GM23338 (cell line): ENCODE measurements at regions not wholly inside any gene's neighbourhood (a gene's known extent, or its start where the extent isn't known, plus 50 kb on each side); places are given as distances from the start of the nearest gene placed in this dataset.

Experiments
- ATAC-seq: fragments of 200-7000 bp; cut with Tn5 transposase; 3 replicates; pipeline ENCODE4 v1.9.1; 2020
- DNase-seq: peaks from one replicate; pipeline ENCODE4 v3.0.0-alpha.2; 2015; ENCODE audit warnings: low spot score
- H2AFZ ChIP-seq: fragments of 200-600 bp; sonication (generic); 2 replicates; pipeline ENCODE4 v1.8.0; 2016; ENCODE audit warnings: antibody characterized with exemption, mild to moderate bottlenecking, moderate library complexity
- H3F3A ChIP-seq: fragments of 200-600 bp; sonication (generic); replicated peaks from 2 replicates; pipeline ENCODE4 v1.8.0; 2017; ENCODE audit warnings: antibody characterized with exemption, mixed run types, low read depth
- H3K27ac ChIP-seq: fragments of 200-600 bp; sonication (generic); 2 replicates; pipeline ENCODE4 v1.6.1; 2016; ENCODE audit warnings: low read depth
- H3K27me3 ChIP-seq: fragments of 200-600 bp; sonication (generic); 2 replicates; pipeline ENCODE4 v1.8.0; 2016; ENCODE audit warnings: mild to moderate bottlenecking, mixed run types, moderate library complexity; ENCODE audit not compliant: insufficient read depth
- H3K36me3 ChIP-seq: fragments of 200-600 bp; sonication (generic); 2 replicates; pipeline ENCODE4 v1.8.0; 2016; ENCODE audit warnings: mild to moderate bottlenecking; ENCODE audit not compliant: insufficient read depth
- H3K4me1 ChIP-seq: fragments of 200-600 bp; sonication (generic); 2 replicates; pipeline ENCODE4 v1.8.0; 2016; ENCODE audit warnings: mild to moderate bottlenecking, moderate library complexity; ENCODE audit not compliant: insufficient read depth
- H3K4me2 ChIP-seq: fragments of 200-600 bp; sonication (generic); 2 replicates; pipeline ENCODE4 v1.7.1; 2017; ENCODE audit warnings: mixed run types
- H3K4me3 ChIP-seq: fragments of 200-600 bp; sonication (generic); 2 replicates; pipeline ENCODE4 v1.6.1; 2016; ENCODE audit warnings: mixed run types
- H3K79me2 ChIP-seq: fragments of 200-600 bp; sonication (generic); replicated peaks from 2 replicates; pipeline ENCODE4 v1.8.0; 2017; ENCODE audit warnings: mild to moderate bottlenecking; ENCODE audit not compliant: insufficient read depth
- H3K9me2 ChIP-seq: fragments of 200-600 bp; sonication (generic); 2 replicates; pipeline ENCODE4 v1.8.0; 2017; ENCODE audit not compliant: insufficient read depth
- H4K20me1 ChIP-seq: fragments of 200-600 bp; sonication (generic); replicated peaks from 2 replicates; pipeline ENCODE4 v1.8.0; 2017; ENCODE audit warnings: mild to moderate bottlenecking; ENCODE audit not compliant: insufficient read depth
- H3K27ac Mint-ChIP-seq: 2 replicates; pipeline ENCODE4 v1.8.0; 2020; ENCODE audit warnings: inconsistent platforms, mild to moderate bottlenecking, moderate library complexity, mixed read lengths
- H3K27me3 Mint-ChIP-seq: 3 replicates; pipeline ENCODE4 v1.8.0; 2022; ENCODE audit warnings: low read depth, mild to moderate bottlenecking, moderate library complexity, mixed read lengths, inconsistent platforms; ENCODE audit not compliant: insufficient read depth, poor library complexity
- H3K36me3 Mint-ChIP-seq: 3 replicates; pipeline ENCODE4 v1.8.0; 2021; ENCODE audit warnings: low read depth, mild to moderate bottlenecking, inconsistent platforms, moderate library complexity, mixed read lengths
- H3K4me1 Mint-ChIP-seq: 3 replicates; pipeline ENCODE4 v1.8.0; 2020; ENCODE audit warnings: mild to moderate bottlenecking, inconsistent platforms, mixed read lengths
- H3K4me3 Mint-ChIP-seq: 3 replicates; pipeline ENCODE4 v1.8.0; 2021; ENCODE audit warnings: moderate library complexity, mild to moderate bottlenecking, inconsistent platforms, mixed read lengths
- H3K9me3 Mint-ChIP-seq: 3 replicates; pipeline ENCODE4 v1.8.0; 2020; ENCODE audit warnings: moderate library complexity, mild to moderate bottlenecking, inconsistent platforms, mixed read lengths
- CREB1 ChIP-seq: fragments of 250-450 bp; sonication (Bioruptor Pico); IDR thresholded peaks from 2 replicates; pipeline ENCODE4 v1.5.0; 2020; ENCODE audit warnings: low read depth, mild to moderate bottlenecking, moderate library complexity
- EZH2 ChIP-seq: fragments of 200-600 bp; sonication (generic); IDR thresholded peaks from one replicate; pipeline ENCODE4 v1.8.0; 2017; ENCODE audit warnings: antibody characterized with exemption, mild to moderate bottlenecking, low read depth; ENCODE audit not compliant: unreplicated experiment
- EZH2phosphoT487 ChIP-seq: fragments of 200-600 bp; sonication (generic); IDR thresholded peaks from one replicate; pipeline ENCODE4 v1.8.1; 2018; ENCODE audit warnings: antibody characterized with exemption; ENCODE audit not compliant: unreplicated experiment
- JUNB ChIP-seq: IDR thresholded peaks from one replicate; pipeline ENCODE4 v1.6.1; 2016; ENCODE audit warnings: antibody characterized with exemption; ENCODE audit not compliant: unreplicated experiment
- NANOG ChIP-seq: IDR thresholded peaks from 2 replicates; pipeline ENCODE4 v1.6.1; 2016; ENCODE audit warnings: antibody characterized with exemption, borderline replicate concordance
- POLR2AphosphoS5 ChIP-seq: IDR thresholded peaks from 2 replicates; pipeline ENCODE4 v1.6.1; 2016; ENCODE audit warnings: antibody characterized with exemption, low read depth
- STAT1 ChIP-seq: IDR thresholded peaks from one replicate; pipeline ENCODE4 v1.6.1; 2016; ENCODE audit warnings: antibody characterized with exemption; ENCODE audit not compliant: unreplicated experiment
- ZNF114 ChIP-seq: fragments of 250-450 bp; sonication (Bioruptor Pico); IDR thresholded peaks from 2 replicates; pipeline ENCODE4 v1.5.0; 2020; ENCODE audit warnings: mild to moderate bottlenecking, moderate library complexity
- ZNF331 ChIP-seq: fragments of 250-450 bp; sonication (Bioruptor Pico); IDR thresholded peaks from 2 replicates; pipeline ENCODE4 v1.5.0; 2020; ENCODE audit warnings: low read depth, mild to moderate bottlenecking, moderate library complexity
- TF ChIP-seq, protein P1 (sequence below): IDR thresholded peaks from one replicate; pipeline ENCODE4 v1.6.1; 2018; ENCODE audit warnings: antibody characterized with exemption; ENCODE audit not compliant: unreplicated experiment
- TF ChIP-seq, protein P2 (sequence below): fragments of 250-450 bp; sonication (Bioruptor Pico); IDR thresholded peaks from 2 replicates; pipeline ENCODE4 v1.5.0; 2020; ENCODE audit warnings: mild to moderate bottlenecking, moderate library complexity
- TF ChIP-seq, protein P3 (sequence below), 2 experiments: fragments of 200-600 bp in 1 of 2; sonication (generic) in 1 of 2; conservative IDR thresholded peaks; 2 replicates each; pipeline versions ENCODE4 v1.5.1 to v1.6.1; 2016 to 2017; ENCODE audit warnings: antibody characterized with exemption in 2 of 2, low read depth in 2 of 2, mild to moderate bottlenecking in 2 of 2, moderate library complexity in 1 of 2
- TF ChIP-seq, protein P4 (sequence below): IDR thresholded peaks from 2 replicates; pipeline ENCODE4 v1.6.1; 2016; ENCODE audit warnings: antibody characterized with exemption

DNA sequence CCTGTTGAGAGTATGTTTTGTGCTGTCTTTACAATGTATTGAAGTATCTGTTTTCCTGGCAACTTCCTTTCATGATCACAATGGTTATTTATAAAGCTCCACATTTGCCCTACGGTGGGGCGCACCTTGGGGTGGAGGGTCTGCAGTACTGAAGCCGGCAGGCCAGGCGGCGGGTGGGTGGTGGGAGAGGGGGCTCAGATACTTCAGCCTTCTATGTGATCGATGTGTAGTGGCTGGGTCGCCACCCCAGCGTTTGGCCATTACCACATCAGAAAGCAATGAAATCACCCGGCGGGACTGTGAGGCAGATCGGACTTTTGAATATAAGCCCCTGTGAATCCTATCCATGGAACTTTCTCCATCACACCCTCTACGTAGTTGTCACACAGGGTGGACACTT is 196.6 kb downstream of the FOXL1 start:
- no peaks in the 10 kb centered on the region for H3K9me2 ChIP-seq
- H3K27me3 Mint-ChIP-seq: peaks cover 4% of the 10 kb centered on the region
- no peak overlapping the region for H2AFZ ChIP-seq
- H3K9me3 Mint-ChIP-seq: no peaks in the 10 kb centered on the region
- H3K4me3 Mint-ChIP-seq: no peak overlapping the region
- H3K36me3 ChIP-seq: no peaks in the 10 kb centered on the region
- ATAC-seq (no peak), DNase-seq (no peak)
- no peaks in the 10 kb centered on the region for H3K36me3 Mint-ChIP-seq
- H3K4me3 ChIP-seq: no peak overlapping the region
- H3K27ac Mint-ChIP-seq: no peak overlapping the region
- H3K4me1 Mint-ChIP-seq: peaks cover 3% of the 10 kb centered on the region; the same call in 1 of the 3 replicates
- H3K79me2 ChIP-seq: no peaks in the 10 kb centered on the region
- no peak overlapping the region for H3K4me2 ChIP-seq
- no peaks in the 10 kb centered on the region for H3K4me1 ChIP-seq
- no peak overlapping the region for H3K27ac ChIP-seq
- no peaks in the 10 kb centered on the region for H4K20me1 ChIP-seq
- no peaks in the 10 kb centered on the region for H3F3A ChIP-seq
- no peaks in the 10 kb centered on the region for H3K27me3 ChIP-seq
- TF ChIP-seq, protein P1, sequence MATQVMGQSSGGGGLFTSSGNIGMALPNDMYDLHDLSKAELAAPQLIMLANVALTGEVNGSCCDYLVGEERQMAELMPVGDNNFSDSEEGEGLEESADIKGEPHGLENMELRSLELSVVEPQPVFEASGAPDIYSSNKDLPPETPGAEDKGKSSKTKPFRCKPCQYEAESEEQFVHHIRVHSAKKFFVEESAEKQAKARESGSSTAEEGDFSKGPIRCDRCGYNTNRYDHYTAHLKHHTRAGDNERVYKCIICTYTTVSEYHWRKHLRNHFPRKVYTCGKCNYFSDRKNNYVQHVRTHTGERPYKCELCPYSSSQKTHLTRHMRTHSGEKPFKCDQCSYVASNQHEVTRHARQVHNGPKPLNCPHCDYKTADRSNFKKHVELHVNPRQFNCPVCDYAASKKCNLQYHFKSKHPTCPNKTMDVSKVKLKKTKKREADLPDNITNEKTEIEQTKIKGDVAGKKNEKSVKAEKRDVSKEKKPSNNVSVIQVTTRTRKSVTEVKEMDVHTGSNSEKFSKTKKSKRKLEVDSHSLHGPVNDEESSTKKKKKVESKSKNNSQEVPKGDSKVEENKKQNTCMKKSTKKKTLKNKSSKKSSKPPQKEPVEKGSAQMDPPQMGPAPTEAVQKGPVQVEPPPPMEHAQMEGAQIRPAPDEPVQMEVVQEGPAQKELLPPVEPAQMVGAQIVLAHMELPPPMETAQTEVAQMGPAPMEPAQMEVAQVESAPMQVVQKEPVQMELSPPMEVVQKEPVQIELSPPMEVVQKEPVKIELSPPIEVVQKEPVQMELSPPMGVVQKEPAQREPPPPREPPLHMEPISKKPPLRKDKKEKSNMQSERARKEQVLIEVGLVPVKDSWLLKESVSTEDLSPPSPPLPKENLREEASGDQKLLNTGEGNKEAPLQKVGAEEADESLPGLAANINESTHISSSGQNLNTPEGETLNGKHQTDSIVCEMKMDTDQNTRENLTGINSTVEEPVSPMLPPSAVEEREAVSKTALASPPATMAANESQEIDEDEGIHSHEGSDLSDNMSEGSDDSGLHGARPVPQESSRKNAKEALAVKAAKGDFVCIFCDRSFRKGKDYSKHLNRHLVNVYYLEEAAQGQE: no peak
- TF ChIP-seq, protein P2, sequence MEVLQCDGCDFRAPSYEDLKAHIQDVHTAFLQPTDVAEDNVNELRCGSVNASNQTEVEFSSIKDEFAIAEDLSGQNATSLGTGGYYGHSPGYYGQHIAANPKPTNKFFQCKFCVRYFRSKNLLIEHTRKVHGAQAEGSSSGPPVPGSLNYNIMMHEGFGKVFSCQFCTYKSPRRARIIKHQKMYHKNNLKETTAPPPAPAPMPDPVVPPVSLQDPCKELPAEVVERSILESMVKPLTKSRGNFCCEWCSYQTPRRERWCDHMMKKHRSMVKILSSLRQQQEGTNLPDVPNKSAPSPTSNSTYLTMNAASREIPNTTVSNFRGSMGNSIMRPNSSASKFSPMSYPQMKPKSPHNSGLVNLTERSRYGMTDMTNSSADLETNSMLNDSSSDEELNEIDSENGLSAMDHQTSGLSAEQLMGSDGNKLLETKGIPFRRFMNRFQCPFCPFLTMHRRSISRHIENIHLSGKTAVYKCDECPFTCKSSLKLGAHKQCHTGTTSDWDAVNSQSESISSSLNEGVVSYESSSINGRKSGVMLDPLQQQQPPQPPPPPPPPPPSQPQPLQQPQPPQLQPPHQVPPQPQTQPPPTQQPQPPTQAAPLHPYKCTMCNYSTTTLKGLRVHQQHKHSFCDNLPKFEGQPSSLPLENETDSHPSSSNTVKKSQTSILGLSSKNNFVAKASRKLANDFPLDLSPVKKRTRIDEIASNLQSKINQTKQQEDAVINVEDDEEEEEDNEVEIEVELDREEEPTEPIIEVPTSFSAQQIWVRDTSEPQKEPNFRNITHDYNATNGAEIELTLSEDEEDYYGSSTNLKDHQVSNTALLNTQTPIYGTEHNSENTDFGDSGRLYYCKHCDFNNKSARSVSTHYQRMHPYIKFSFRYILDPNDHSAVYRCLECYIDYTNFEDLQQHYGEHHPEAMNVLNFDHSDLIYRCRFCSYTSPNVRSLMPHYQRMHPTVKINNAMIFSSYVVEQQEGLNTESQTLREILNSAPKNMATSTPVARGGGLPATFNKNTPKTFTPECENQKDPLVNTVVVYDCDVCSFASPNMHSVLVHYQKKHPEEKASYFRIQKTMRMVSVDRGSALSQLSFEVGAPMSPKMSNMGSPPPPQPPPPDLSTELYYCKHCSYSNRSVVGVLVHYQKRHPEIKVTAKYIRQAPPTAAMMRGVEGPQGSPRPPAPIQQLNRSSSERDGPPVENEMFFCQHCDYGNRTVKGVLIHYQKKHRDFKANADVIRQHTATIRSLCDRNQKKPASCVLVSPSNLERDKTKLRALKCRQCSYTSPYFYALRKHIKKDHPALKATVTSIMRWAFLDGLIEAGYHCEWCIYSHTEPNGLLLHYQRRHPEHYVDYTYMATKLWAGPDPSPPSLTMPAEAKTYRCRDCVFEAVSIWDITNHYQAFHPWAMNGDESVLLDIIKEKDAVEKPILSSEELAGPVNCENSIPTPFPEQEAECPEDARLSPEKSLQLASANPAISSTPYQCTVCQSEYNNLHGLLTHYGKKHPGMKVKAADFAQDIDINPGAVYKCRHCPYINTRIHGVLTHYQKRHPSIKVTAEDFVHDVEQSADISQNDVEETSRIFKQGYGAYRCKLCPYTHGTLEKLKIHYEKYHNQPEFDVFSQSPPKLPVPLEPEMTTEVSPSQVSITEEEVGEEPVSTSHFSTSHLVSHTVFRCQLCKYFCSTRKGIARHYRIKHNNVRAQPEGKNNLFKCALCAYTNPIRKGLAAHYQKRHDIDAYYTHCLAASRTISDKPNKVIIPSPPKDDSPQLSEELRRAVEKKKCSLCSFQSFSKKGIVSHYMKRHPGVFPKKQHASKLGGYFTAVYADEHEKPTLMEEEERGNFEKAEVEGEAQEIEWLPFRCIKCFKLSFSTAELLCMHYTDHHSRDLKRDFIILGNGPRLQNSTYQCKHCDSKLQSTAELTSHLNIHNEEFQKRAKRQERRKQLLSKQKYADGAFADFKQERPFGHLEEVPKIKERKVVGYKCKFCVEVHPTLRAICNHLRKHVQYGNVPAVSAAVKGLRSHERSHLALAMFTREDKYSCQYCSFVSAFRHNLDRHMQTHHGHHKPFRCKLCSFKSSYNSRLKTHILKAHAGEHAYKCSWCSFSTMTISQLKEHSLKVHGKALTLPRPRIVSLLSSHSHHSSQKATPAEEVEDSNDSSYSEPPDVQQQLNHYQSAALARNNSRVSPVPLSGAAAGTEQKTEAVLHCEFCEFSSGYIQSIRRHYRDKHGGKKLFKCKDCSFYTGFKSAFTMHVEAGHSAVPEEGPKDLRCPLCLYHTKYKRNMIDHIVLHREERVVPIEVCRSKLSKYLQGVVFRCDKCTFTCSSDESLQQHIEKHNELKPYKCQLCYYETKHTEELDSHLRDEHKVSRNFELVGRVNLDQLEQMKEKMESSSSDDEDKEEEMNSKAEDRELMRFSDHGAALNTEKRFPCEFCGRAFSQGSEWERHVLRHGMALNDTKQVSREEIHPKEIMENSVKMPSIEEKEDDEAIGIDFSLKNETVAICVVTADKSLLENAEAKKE (CRISPR knock-in tag): no peak
- TF ChIP-seq EZH2: no peak
- TF ChIP-seq EZH2phosphoT487: no peak
- TF ChIP-seq JUNB: no peak
- no peak for TF ChIP-seq ZNF331
- no peak for TF ChIP-seq STAT1
- TF ChIP-seq CREB1: no peak
- no peak for TF ChIP-seq ZNF114 (CRISPR knock-in tag)
- no peak for TF ChIP-seq POLR2AphosphoS5
- TF ChIP-seq, protein P3, sequence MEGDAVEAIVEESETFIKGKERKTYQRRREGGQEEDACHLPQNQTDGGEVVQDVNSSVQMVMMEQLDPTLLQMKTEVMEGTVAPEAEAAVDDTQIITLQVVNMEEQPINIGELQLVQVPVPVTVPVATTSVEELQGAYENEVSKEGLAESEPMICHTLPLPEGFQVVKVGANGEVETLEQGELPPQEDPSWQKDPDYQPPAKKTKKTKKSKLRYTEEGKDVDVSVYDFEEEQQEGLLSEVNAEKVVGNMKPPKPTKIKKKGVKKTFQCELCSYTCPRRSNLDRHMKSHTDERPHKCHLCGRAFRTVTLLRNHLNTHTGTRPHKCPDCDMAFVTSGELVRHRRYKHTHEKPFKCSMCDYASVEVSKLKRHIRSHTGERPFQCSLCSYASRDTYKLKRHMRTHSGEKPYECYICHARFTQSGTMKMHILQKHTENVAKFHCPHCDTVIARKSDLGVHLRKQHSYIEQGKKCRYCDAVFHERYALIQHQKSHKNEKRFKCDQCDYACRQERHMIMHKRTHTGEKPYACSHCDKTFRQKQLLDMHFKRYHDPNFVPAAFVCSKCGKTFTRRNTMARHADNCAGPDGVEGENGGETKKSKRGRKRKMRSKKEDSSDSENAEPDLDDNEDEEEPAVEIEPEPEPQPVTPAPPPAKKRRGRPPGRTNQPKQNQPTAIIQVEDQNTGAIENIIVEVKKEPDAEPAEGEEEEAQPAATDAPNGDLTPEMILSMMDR (conservative IDR thresholded peaks at IDR 0.05; ENCODE audit: low read depth in 2 of 2): no peak
- TF ChIP-seq, protein P4, sequence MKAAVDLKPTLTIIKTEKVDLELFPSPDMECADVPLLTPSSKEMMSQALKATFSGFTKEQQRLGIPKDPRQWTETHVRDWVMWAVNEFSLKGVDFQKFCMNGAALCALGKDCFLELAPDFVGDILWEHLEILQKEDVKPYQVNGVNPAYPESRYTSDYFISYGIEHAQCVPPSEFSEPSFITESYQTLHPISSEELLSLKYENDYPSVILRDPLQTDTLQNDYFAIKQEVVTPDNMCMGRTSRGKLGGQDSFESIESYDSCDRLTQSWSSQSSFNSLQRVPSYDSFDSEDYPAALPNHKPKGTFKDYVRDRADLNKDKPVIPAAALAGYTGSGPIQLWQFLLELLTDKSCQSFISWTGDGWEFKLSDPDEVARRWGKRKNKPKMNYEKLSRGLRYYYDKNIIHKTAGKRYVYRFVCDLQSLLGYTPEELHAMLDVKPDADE: no peak
- no peak for TF ChIP-seq NANOG
